ENCODE measurements at regions not wholly inside any gene's neighbourhood (a gene's known extent, or its start where the extent isn't known, plus 50 kb on each side); places are given as distances from the start of the nearest gene placed in this dataset.
"Not testable (repeated sequence)": the region's sequence is repeated elsewhere in the genome, so short reads cannot be mapped to it uniquely, and the experiment has no call there.

DNA sequence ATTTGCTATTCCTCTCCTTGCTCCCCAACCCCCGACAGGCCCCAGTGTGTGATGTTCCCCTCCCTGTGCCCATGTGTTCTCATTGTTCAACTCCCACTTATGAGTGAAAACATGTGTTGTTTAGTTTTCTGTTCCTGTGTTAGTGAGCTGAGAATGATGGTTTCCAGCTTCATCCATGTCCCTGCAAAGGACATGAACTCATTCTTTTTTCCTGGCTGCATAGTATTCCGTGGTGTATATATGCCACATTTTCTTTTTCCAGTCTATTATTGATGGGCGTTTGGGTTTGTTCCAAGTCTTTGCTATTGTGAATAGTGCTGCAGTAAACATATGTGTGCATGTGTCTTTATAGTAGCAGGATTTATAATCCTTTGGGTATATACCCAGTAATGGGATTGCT, 412.1 kb downstream of the DCDC2C start:
- POLR2A ChIA-PET; CTCF ChIA-PET; H3K9me3 ChIP-seq (ENCODE audit: control insufficient read depth, insufficient read depth, low read depth, low read length); H3K4me1 ChIP-seq (ENCODE audit: control insufficient read depth, insufficient read depth, low read length); H3K4me3 ChIP-seq (ENCODE audit: low read depth, low read length); H3K36me3 ChIP-seq (ENCODE audit: control insufficient read depth in 2 of 2, insufficient read depth in 1 of 2, low read length in 2 of 2); H3K27ac ChIP-seq (ENCODE audit: extremely low read depth, low read depth, low read length): not testable (repeated sequence)
- TF ChIP-seq ZNF146 (tag by site-specific recombination; IDR thresholded peaks at IDR 0.05) = peak; percentile 62; the same call in 1 of the 2 replicates

DNA sequence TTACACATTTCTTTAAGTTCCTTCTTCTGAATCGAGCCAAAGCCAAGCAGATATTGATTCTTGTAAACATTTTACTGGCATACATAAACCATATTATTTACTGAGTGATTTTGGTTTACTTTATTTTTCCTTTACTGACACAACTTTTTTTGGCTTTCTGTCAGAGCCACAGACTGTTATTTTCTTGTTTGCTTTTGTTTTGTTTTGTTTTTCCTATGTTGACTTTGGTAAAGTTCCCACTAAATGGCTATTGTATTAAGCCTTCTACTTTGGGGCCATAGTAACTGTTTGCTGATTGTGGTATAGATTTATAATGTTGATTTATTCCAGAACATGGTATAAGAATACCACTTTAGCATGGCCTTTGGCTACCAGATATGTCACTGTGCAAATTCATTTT, 419.4 kb downstream of the DCDC2C start:
- ChIA-PET POLR2A (no interaction called here), CTCF (no interaction called here)
- H3K9me3 ChIP-seq (ENCODE audit: control insufficient read depth, insufficient read depth, low read depth, low read length) = no peaks in the 10 kb centered on the region
- no peaks in the 10 kb centered on the region for H3K4me1 ChIP-seq (ENCODE audit: control insufficient read depth, insufficient read depth, low read length)
- no peak overlapping the region for H3K27ac ChIP-seq (ENCODE audit: extremely low read depth, low read depth, low read length)
- H3K4me3 ChIP-seq (ENCODE audit: low read depth, low read length) = no peak overlapping the region
- H3K36me3 ChIP-seq (ENCODE audit: control insufficient read depth in 2 of 2, insufficient read depth in 1 of 2, low read length in 2 of 2) = no peaks in the 10 kb centered on the region
- TF ChIP-seq OSR2 (tag by site-specific recombination; IDR thresholded peaks at IDR 0.05) (no peak), ZBTB7A (tag by site-specific recombination; IDR thresholded peaks at IDR 0.05; ENCODE audit: low read depth) (no peak), HOXD13 (CRISPR knock-in tag; IDR thresholded peaks at IDR 0.05; ENCODE audit: borderline replicate concordance) (no peak), ZNF133 (tag by site-specific recombination; IDR thresholded peaks at IDR 0.05) (no peak), ZNF629 (tag by site-specific recombination; IDR thresholded peaks at IDR 0.05) (no peak), KLF7 (tag by site-specific recombination; IDR thresholded peaks at IDR 0.05; ENCODE audit: borderline replicate concordance) (no peak), ZNF768 (tag by site-specific recombination; IDR thresholded peaks at IDR 0.05) (no peak), ZNF391 (tag by site-specific recombination; IDR thresholded peaks at IDR 0.05; ENCODE audit: borderline replicate concordance, low read depth) (no peak)
- TF ChIP-seq, protein P1, sequence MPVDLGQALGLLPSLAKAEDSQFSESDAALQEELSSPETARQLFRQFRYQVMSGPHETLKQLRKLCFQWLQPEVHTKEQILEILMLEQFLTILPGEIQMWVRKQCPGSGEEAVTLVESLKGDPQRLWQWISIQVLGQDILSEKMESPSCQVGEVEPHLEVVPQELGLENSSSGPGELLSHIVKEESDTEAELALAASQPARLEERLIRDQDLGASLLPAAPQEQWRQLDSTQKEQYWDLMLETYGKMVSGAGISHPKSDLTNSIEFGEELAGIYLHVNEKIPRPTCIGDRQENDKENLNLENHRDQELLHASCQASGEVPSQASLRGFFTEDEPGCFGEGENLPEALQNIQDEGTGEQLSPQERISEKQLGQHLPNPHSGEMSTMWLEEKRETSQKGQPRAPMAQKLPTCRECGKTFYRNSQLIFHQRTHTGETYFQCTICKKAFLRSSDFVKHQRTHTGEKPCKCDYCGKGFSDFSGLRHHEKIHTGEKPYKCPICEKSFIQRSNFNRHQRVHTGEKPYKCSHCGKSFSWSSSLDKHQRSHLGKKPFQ (tag by site-specific recombination; IDR thresholded peaks at IDR 0.05) = no peak
- TF ChIP-seq, protein P2, sequence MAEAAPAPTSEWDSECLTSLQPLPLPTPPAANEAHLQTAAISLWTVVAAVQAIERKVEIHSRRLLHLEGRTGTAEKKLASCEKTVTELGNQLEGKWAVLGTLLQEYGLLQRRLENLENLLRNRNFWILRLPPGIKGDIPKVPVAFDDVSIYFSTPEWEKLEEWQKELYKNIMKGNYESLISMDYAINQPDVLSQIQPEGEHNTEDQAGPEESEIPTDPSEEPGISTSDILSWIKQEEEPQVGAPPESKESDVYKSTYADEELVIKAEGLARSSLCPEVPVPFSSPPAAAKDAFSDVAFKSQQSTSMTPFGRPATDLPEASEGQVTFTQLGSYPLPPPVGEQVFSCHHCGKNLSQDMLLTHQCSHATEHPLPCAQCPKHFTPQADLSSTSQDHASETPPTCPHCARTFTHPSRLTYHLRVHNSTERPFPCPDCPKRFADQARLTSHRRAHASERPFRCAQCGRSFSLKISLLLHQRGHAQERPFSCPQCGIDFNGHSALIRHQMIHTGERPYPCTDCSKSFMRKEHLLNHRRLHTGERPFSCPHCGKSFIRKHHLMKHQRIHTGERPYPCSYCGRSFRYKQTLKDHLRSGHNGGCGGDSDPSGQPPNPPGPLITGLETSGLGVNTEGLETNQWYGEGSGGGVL (tag by site-specific recombination; IDR thresholded peaks at IDR 0.05) = no peak
- TF ChIP-seq, protein P3, sequence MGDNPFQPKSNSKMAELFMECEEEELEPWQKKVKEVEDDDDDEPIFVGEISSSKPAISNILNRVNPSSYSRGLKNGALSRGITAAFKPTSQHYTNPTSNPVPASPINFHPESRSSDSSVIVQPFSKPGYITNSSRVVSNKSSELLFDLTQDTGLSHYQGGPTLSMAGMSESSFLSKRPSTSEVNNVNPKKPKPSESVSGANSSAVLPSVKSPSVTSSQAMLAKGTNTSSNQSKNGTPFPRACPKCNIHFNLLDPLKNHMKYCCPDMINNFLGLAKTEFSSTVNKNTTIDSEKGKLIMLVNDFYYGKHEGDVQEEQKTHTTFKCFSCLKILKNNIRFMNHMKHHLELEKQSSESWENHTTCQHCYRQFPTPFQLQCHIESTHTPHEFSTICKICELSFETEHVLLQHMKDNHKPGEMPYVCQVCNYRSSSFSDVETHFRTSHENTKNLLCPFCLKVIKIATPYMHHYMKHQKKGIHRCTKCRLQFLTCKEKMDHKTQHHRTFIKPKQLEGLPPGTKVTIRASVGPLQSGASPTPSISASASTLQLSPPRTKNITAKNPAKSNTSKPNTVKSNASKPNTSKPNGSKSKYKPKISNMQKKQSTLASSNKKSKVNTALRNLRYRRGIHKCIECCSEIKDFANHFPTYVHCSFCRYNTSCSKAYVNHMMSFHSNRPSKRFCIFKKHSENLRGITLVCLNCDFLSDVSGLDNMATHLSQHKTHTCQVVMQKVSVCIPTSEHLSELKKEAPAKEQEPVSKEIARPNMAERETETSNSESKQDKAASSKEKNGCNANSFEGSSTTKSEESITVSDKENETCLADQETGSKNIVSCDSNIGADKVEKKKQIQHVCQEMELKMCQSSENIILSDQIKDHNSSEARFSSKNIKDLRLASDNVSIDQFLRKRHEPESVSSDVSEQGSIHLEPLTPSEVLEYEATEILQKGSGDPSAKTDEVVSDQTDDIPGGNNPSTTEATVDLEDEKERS (tag by site-specific recombination; IDR thresholded peaks at IDR 0.05) = no peak

DNA sequence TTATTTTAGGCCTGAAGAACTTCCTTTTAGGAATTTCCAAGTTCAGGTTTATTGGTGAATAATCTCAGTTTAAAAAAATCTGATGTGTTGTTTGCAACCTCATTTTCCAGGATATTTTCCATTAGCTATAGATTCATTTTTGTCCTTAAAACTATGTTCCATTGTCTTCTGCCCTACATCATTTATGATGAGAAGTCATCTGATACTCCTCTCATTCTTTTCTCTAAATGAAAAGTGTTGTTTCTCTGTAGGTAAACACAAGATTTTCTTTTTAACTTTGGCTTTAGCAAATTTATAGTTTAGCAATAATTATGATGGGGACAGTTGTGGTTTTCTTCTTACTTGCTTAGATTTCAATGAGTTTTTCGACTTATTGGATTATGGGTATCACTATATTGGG, 427.3 kb downstream of the DCDC2C start:
- H3K27ac ChIP-seq (ENCODE audit: extremely low read depth, low read depth, low read length) = no peak overlapping the region
- ChIA-PET CTCF (no interaction called here), POLR2A (no interaction called here)
- peak; percentile 31 for TF ChIP-seq SETDB1 (IDR thresholded peaks at IDR 0.05; ENCODE audit: insufficient read length, low read length)
- TF ChIP-seq SP7 (tag by site-specific recombination; IDR thresholded peaks at IDR 0.05) = no peak
- no peak for TF ChIP-seq KLF10 (tag by site-specific recombination; IDR thresholded peaks at IDR 0.05)
- H3K4me3 ChIP-seq (ENCODE audit: low read depth, low read length) = no peak overlapping the region
- H3K9me3 ChIP-seq (ENCODE audit: control insufficient read depth, insufficient read depth, low read depth, low read length) = no peaks in the 10 kb centered on the region
- no peaks in the 10 kb centered on the region for H3K36me3 ChIP-seq (ENCODE audit: control insufficient read depth in 2 of 2, insufficient read depth in 1 of 2, low read length in 2 of 2)
- no peaks in the 10 kb centered on the region for H3K4me1 ChIP-seq (ENCODE audit: control insufficient read depth, insufficient read depth, low read length)
